ENCODE measurements at regions not wholly inside any gene's neighbourhood (a gene's known extent, or its start where the extent isn't known, plus 50 kb on each side); places are given as distances from the start of the nearest gene placed in this dataset.

DNA sequence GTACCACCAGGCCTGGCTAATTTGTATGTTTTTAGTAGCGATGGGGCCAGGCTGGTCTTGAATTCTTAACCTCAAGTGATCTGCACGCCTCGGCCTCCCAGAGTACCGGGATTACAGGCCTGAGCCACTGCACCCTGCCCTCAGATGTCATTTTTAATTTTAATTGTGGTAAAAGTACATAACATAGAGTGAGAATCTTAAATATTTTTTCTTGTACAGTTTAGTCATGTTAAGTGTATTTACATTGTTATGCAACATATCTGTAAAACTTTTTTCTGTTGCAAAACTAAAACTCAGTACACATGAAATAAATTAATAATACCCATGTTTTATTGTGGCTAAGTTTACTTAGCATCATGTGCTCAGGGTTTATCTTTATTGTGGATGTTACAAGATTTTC, 231.4 kb downstream of the ALG10 start:
- H2AFZ ChIP-seq (ENCODE audit: low read length): no peak overlapping the region
- H3K18ac ChIP-seq (ENCODE audit: insufficient read length, low read depth, low read length): no peak overlapping the region
- Mint-ChIP-seq H3K9me3 (peaks cover 73 to 82% of the 10 kb centered on the region in 2 experiments), H3K4me3 (no peak overlapping the region), H3K4me1 (no peaks in the 10 kb centered on the region), H3K36me3 (ENCODE audit: insufficient read depth in 1 of 3, low read depth in 3 of 3) (peaks cover 3 to 6% (median 5%) of the 10 kb centered on the region in 3 experiments; a peak in 5 of 7 replicates), H3K27ac (no peak overlapping the region), H3K27me3 (ENCODE audit: low read depth) (peaks cover 2% of the 10 kb centered on the region; the same call in 1 of the 2 replicates)
- no peak overlapping the region for H3K4ac ChIP-seq (ENCODE audit: low read depth, low read length)
- H3T11ph ChIP-seq (ENCODE audit: low read length): no peak overlapping the region
- H3K4me2 ChIP-seq (ENCODE audit: insufficient read depth, insufficient read length, low read length): no peak overlapping the region
- no peak overlapping the region for H2BK120ac ChIP-seq (ENCODE audit: low read depth, low read length, poor library complexity, severe bottlenecking)
- no peaks in the 10 kb centered on the region for H4K20me1 ChIP-seq (ENCODE audit: control insufficient read depth, insufficient read depth, insufficient read length)
- WGBS (ENCODE audit: extremely low coverage, insufficient read length, low lambda C conversion rate): no CpG with 5 or more reads among the region's 4 CpGs
- H3K79me2 ChIP-seq (ENCODE audit: insufficient read depth, low read length): no peaks in the 10 kb centered on the region
- H3K56ac ChIP-seq (ENCODE audit: insufficient read length, low read depth, low read length): no peak overlapping the region
- H2AK5ac ChIP-seq (ENCODE audit: insufficient read length, low read length): no peak overlapping the region
- peaks cover under 1% of the 10 kb centered on the region for H3K9me3 ChIP-seq (ENCODE audit: control insufficient read depth, low read depth, low read length)
- TF ChIP-seq, protein P1, sequence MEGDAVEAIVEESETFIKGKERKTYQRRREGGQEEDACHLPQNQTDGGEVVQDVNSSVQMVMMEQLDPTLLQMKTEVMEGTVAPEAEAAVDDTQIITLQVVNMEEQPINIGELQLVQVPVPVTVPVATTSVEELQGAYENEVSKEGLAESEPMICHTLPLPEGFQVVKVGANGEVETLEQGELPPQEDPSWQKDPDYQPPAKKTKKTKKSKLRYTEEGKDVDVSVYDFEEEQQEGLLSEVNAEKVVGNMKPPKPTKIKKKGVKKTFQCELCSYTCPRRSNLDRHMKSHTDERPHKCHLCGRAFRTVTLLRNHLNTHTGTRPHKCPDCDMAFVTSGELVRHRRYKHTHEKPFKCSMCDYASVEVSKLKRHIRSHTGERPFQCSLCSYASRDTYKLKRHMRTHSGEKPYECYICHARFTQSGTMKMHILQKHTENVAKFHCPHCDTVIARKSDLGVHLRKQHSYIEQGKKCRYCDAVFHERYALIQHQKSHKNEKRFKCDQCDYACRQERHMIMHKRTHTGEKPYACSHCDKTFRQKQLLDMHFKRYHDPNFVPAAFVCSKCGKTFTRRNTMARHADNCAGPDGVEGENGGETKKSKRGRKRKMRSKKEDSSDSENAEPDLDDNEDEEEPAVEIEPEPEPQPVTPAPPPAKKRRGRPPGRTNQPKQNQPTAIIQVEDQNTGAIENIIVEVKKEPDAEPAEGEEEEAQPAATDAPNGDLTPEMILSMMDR (conservative IDR thresholded peaks at IDR 0.05): no peak
- H3K27me3 ChIP-seq (ENCODE audit: insufficient read depth, low read length): no peaks in the 10 kb centered on the region
- H2BK20ac ChIP-seq (ENCODE audit: low read depth, low read length, poor library complexity, severe bottlenecking): no peak overlapping the region
- DNase-seq: no peak
- H4K91ac ChIP-seq (ENCODE audit: insufficient read length, low read depth, low read length): no peak overlapping the region
- H4K5ac ChIP-seq (ENCODE audit: insufficient read length, low read depth, low read length): no peak overlapping the region
- H3K23me2 ChIP-seq (ENCODE audit: insufficient read length, low read depth, low read length, poor library complexity, severe bottlenecking): no peaks in the 10 kb centered on the region
- no peaks in the 10 kb centered on the region for H3K4me1 ChIP-seq (ENCODE audit: insufficient read depth, low read length)
- H3K14ac ChIP-seq (ENCODE audit: insufficient read depth, low read length): no peak overlapping the region
- no peak overlapping the region for H3K27ac ChIP-seq (ENCODE audit: insufficient read length, low read depth, low read length)
- H3K79me1 ChIP-seq (ENCODE audit: insufficient read depth, low read depth, low read length, poor library complexity, severe bottlenecking): no peaks in the 10 kb centered on the region
- H3K9ac ChIP-seq (ENCODE audit: extremely low read depth, insufficient read length, low read length): no peak overlapping the region
- no peak overlapping the region for H4K8ac ChIP-seq (replicated peaks; ENCODE audit: insufficient read length, low read depth, low read length)
- H2BK5ac ChIP-seq (ENCODE audit: insufficient read length, low read length): no peak overlapping the region
- H2BK12ac ChIP-seq (ENCODE audit: insufficient read length, low read depth, low read length): no peak overlapping the region
- no peak overlapping the region for H3K23ac ChIP-seq (ENCODE audit: insufficient read length, low read depth, low read length)
- H2BK15ac ChIP-seq (ENCODE audit: low read depth, low read length): no peak overlapping the region

All from H9 (cell line).